Fibroblast of lung (primary cell): ENCODE measurements at regions not wholly inside any gene's neighbourhood (a gene's known extent, or its start where the extent isn't known, plus 50 kb on each side); places are given as distances from the start of the nearest gene placed in this dataset.

Source experiments
- DNase-seq, 2 donors: peaks; one replicate each; pipeline versions ENCODE4 v3.0.0 to v3.0.0-alpha.2; 2010; ENCODE audit warnings: low read depth in 2 of 2
- H2AFZ ChIP-seq: 2 replicates; pipeline ENCODE4 v1.5.1; 2012; ENCODE audit warnings: low read length, control low read depth, inconsistent platforms
- H3K27ac ChIP-seq: 2 replicates; pipeline ENCODE4 v1.5.1; 2011; ENCODE audit warnings: low read length, control low read depth; ENCODE audit not compliant: insufficient read depth
- H3K27me3 ChIP-seq: 2 replicates; pipeline ENCODE4 v1.5.1; 2011; ENCODE audit warnings: mild to moderate bottlenecking, low read length; ENCODE audit not compliant: control insufficient read depth, insufficient read depth
- H3K36me3 ChIP-seq: 2 replicates; pipeline ENCODE4 v1.5.1; 2011; ENCODE audit warnings: low read length; ENCODE audit not compliant: control insufficient read depth, insufficient read depth
- H3K4me1 ChIP-seq: 2 replicates; pipeline ENCODE4 v1.5.1; 2011; ENCODE audit warnings: low read length; ENCODE audit not compliant: control insufficient read depth, insufficient read depth; ENCODE audit errors: extremely low read depth
- H3K4me2 ChIP-seq: 2 replicates; pipeline ENCODE4 v1.5.1; 2011; ENCODE audit warnings: low read length, control low read depth; ENCODE audit not compliant: insufficient read depth; ENCODE audit errors: extremely low read depth
- H3K4me3 ChIP-seq, 4 experiments: fragments of 200-600 bp in 1 of 4; sonication (generic) in 1 of 4; replicated peaks in 1 of 4; 2 replicates each; pipeline ENCODE4 v1.5.1; 2011 to 2016; ENCODE audit warnings: low read length in 4 of 4, low read depth in 3 of 4, mild to moderate bottlenecking in 3 of 4, control low read depth in 2 of 4, inconsistent platforms in 1 of 4, mixed read lengths in 1 of 4; ENCODE audit not compliant: insufficient read depth in 1 of 4; ENCODE audit errors: control extremely low read depth in 1 of 4
- H3K79me2 ChIP-seq: 2 replicates; pipeline ENCODE4 v1.5.1; 2012; ENCODE audit warnings: mild to moderate bottlenecking, low read length, inconsistent platforms; ENCODE audit not compliant: control insufficient read depth, insufficient read depth
- H3K9ac ChIP-seq: 2 replicates; pipeline ENCODE4 v1.5.1; 2011; ENCODE audit warnings: mild to moderate bottlenecking, low read length, control low read depth; ENCODE audit not compliant: insufficient read depth
- H3K9me3 ChIP-seq: 2 replicates; pipeline ENCODE4 v1.5.1; 2012; ENCODE audit warnings: low read depth, low read length; ENCODE audit not compliant: control insufficient read depth, insufficient read depth
- H4K20me1 ChIP-seq: 2 replicates; pipeline ENCODE4 v1.5.1; 2011; ENCODE audit warnings: low read length; ENCODE audit not compliant: control insufficient read depth, insufficient read depth; ENCODE audit errors: extremely low read depth
- EZH2 ChIP-seq: IDR thresholded peaks from 2 replicates; pipeline ENCODE4 v1.5.1; 2012; ENCODE audit warnings: low read length, control low read depth, mild to moderate bottlenecking; ENCODE audit errors: missing control alignments
- TF ChIP-seq, protein P1 (sequence below), 2 donors: IDR thresholded peaks in 1 of 2; conservative IDR thresholded peaks in 1 of 2; 1 replicate in 1 of 2; 2 replicates in 1 of 2; pipeline ENCODE4 v1.5.1; 2011 to 2012; ENCODE audit warnings: low read length in 2 of 2, control low read depth in 1 of 2, inconsistent platforms in 1 of 2, low read depth in 1 of 2, mild to moderate bottlenecking in 1 of 2

DNA sequence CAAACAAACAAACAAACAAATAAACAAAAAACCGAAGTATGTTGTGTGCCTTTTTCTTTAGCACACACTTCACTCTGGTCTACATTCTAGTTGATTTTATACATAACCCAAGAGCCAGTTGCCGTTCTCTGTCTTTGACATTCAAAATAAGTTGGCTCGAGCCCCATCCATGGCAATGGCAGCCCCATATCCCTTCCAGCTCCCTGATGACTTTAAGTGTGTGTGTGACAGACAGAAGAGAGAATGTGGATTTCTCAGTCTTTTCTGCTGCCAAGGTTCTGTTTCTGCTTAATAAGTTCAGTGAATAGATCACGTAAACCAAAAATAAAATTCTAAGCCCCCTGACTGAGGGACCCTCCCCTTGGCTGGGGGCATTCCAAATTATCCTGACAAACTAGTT, 100.6 kb upstream of the TENM4 start:
- H3K27ac ChIP-seq = no peak overlapping the region
- no peak overlapping the region for H3K4me2 ChIP-seq
- no peaks in the 10 kb centered on the region for H3K9me3 ChIP-seq
- H3K36me3 ChIP-seq = no peaks in the 10 kb centered on the region
- DNase-seq = no peak
- H3K9ac ChIP-seq = no peak overlapping the region
- H3K4me3 ChIP-seq = no peak overlapping the region
- H3K79me2 ChIP-seq = no peaks in the 10 kb centered on the region
- TF ChIP-seq, protein P1, sequence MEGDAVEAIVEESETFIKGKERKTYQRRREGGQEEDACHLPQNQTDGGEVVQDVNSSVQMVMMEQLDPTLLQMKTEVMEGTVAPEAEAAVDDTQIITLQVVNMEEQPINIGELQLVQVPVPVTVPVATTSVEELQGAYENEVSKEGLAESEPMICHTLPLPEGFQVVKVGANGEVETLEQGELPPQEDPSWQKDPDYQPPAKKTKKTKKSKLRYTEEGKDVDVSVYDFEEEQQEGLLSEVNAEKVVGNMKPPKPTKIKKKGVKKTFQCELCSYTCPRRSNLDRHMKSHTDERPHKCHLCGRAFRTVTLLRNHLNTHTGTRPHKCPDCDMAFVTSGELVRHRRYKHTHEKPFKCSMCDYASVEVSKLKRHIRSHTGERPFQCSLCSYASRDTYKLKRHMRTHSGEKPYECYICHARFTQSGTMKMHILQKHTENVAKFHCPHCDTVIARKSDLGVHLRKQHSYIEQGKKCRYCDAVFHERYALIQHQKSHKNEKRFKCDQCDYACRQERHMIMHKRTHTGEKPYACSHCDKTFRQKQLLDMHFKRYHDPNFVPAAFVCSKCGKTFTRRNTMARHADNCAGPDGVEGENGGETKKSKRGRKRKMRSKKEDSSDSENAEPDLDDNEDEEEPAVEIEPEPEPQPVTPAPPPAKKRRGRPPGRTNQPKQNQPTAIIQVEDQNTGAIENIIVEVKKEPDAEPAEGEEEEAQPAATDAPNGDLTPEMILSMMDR (conservative IDR thresholded peaks at IDR 0.05 in 1 of 2, IDR thresholded peaks at IDR 0.05 in 1 of 2; ENCODE audit: low read depth in 1 of 2, low read length in 2 of 2) = no peak
- no peak for TF ChIP-seq EZH2
- no peak overlapping the region for H2AFZ ChIP-seq
- H3K27me3 ChIP-seq = no peaks in the 10 kb centered on the region
- H4K20me1 ChIP-seq = no peaks in the 10 kb centered on the region
- no peaks in the 10 kb centered on the region for H3K4me1 ChIP-seq

- no peaks in the 10 kb centered on the region for H3K9me3 ChIP-seq
- H4K20me1 ChIP-seq = no peaks in the 10 kb centered on the region
- DNase-seq = no peak
- TF ChIP-seq, protein P1 (conservative IDR thresholded peaks at IDR 0.05 in 1 of 2, IDR thresholded peaks at IDR 0.05 in 1 of 2; ENCODE audit: low read depth in 1 of 2, low read length in 2 of 2) = no peak
- no peak for TF ChIP-seq EZH2
- H3K79me2 ChIP-seq = no peaks in the 10 kb centered on the region
- H3K4me1 ChIP-seq = no peaks in the 10 kb centered on the region
- H3K27me3 ChIP-seq = no peaks in the 10 kb centered on the region
- no peak overlapping the region for H3K4me2 ChIP-seq
- H3K9ac ChIP-seq = no peak overlapping the region
- no peak overlapping the region for H2AFZ ChIP-seq
- H3K4me3 ChIP-seq = no peak overlapping the region
- no peaks in the 10 kb centered on the region for H3K36me3 ChIP-seq
- H3K27ac ChIP-seq = no peak overlapping the region
These were observed 97.9 kb upstream of the TENM4 start for GRCh38 chr11:79538775-79539174.

- Histone ChIP-seq H4K20me1 (no peaks in the 10 kb centered on the region), H3K27me3 (no peaks in the 10 kb centered on the region), H3K36me3 (no peaks in the 10 kb centered on the region), H3K4me2 (no peak overlapping the region), H3K79me2 (no peaks in the 10 kb centered on the region), H3K27ac (no peak overlapping the region), H3K4me3 (no peak overlapping the region), H2AFZ (no peak overlapping the region), H3K9me3 (no peaks in the 10 kb centered on the region), H3K4me1 (no peaks in the 10 kb centered on the region), H3K9ac (no peak overlapping the region)
- TF ChIP-seq, protein P1 (conservative IDR thresholded peaks at IDR 0.05 in 1 of 2, IDR thresholded peaks at IDR 0.05 in 1 of 2; ENCODE audit: low read depth in 1 of 2, low read length in 2 of 2) = no peak
- no peak for TF ChIP-seq EZH2
- no peak for DNase-seq
These were observed 95.5 kb upstream of the TENM4 start for GRCh38 chr11:79536155-79536917.
